Suppressor macrophage treated with lipopolysaccharide for 1 hour (primary cell): ENCODE measurements at regions not wholly inside any gene's neighbourhood (a gene's known extent, or its start where the extent isn't known, plus 50 kb on each side); places are given as distances from the start of the nearest gene placed in this dataset.

ENCODE experiments used
- DNase-seq, 3 donors: peaks; one replicate each; pipeline ENCODE4 v3.0.0-alpha.2; 2020 to 2022

GRCh38 chr15:77860071-77860691 is 217.3 kb downstream of the TBC1D2B start:
- no peak for DNase-seq

DNA sequence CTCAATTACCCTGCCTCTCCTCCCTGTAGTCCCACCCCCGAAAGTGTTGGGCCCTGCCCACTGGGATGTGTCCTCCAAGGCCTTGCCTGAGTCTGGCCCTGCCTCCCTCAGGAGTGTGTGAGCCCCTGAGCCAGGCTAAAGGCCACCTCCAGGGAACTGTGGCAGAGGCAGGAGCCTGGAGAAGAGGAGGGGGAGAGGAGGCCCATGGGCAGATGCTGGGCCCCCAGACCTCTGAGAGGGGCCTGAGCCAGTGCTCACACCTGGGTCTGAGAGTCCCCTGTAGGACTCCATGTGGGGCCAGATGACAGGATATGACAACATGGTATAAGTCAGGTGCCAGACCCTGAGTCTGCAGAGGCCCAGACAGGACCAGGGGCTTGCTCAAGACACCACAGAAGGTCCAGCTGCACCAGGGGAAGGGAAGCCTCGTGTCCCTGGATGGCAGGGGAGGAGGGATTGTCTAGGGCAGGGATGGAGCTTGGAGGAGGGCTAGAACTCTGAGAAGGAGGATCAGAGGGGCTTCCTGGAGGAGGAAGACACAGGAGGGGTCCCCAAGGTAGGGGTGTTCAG is 217.9 kb downstream of the TBC1D2B start:
- DNase-seq: no peak

GRCh38 chr15:77858792-77859490 is 218.6 kb downstream of the TBC1D2B start:
- DNase-seq: peak; percentile 73 to 84 (median 84)

DNA sequence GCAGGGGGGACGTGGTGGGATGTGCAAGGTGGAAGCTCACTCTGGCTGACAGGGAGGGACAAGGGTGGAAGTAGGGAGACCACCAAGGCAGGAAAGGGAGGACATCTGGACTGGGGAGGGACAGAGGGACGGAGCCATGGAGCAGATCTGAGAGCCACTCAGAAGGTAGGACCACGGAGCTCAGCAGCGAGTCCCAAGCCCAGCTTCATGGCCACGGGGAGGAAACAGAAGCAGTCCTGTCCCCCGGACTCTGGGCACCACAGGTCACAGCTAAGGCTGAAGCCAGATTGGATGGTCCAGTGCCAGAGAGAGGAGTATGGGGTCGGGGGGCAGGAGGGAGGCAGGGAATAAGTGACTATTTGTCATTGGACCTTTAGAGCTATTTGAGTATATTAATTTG is 220.1 kb downstream of the TBC1D2B start:
- no peak for DNase-seq

- no peak for DNase-seq
Measured at GRCh38 chr15:77856705-77857346, 220.7 kb downstream of the TBC1D2B start.

- no peak for DNase-seq
Measured at GRCh38 chr15:77855871-77856270, 221.6 kb downstream of the TBC1D2B start.

DNA sequence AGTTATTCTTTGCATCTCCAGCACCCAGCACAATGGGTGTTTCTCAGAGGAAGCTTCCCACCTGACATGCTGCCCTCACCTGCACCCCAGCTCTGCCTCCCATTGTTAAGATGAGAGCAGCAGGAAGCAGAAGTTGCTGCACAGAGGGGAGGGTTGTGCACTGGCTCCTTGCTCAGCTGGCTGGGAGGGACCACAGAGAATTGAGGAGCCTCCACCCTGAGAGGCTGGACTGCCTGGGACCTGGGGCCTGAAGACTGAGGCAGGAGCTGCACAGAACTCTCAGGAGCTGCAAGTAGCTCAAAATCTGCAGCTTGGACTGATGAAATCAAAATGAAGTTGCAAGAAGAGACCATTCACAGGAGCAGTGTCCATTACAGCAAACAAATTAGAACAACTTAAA is 222.3 kb upstream of the LINGO1 start:
- DNase-seq: no peak

DNA sequence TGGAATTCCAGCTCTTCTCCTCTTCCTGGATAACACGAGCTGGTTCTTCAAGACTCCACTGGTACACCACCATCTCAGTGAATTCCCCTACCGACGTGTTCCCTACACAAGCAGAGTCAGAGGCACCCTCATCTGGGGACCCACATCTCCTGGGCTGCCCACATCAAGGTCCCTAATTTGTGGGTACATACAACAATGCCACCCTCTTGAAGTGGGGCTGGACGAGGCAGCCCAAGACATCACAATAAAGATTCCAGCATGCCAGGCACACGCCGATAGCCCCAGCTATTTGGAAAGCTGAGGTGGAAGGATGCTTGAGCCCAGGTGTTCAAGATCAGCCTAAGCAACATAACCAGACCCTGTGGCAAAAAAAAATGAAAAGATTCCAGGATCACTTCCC is 221.2 kb upstream of the LINGO1 start:
- DNase-seq: no peak

GRCh38 chr15:77853008-77853328 is 220.3 kb upstream of the LINGO1 start:
- no peak for DNase-seq

- DNase-seq: no peak
Measured at GRCh38 chr15:77852241-77853007, 219.7 kb upstream of the LINGO1 start.

DNA sequence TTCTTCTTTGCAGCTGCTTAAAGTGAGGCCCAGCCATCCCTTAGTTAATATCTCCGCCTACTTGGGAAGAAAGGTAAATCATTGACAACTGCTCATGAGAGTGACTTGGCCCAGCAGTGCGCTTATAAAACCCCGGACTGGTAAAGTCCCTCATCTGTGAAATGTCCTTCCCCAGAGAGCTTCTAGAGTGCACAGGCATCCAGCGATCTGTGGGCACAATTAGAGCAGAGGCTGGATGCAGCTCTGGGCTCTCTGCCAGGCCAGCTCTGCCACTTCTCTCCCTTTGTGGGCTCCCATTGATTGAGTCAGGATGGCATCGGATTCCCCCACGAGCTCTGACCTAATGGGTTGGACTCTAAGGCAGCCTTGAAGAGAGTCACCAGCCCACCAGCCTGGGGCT is 219.0 kb upstream of the LINGO1 start:
- peak in 1 of 3 donors; percentile 15 for DNase-seq

DNA sequence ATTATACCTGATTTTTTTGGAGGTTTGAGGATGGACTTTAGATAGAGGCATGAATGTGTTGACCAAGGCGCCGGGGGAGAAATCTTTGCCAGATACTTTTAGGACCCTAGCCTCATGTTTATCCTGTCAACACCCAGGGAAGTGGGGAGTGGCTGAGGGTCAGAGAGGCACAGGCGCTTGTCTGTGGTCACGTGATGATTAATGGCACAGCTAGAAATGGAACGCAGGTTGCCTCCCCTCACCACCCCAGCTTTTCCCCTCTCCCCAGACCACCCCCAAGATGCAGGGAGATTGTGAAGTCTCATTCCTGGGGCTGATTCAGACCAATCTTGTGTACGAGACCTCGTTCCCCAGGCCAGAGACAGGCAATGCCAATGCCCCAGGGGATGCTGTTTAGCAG is 218.4 kb upstream of the LINGO1 start:
- DNase-seq: no peak

- DNase-seq: no peak
Measured at GRCh38 chr15:77846986-77847385, 214.3 kb upstream of the LINGO1 start.

DNA sequence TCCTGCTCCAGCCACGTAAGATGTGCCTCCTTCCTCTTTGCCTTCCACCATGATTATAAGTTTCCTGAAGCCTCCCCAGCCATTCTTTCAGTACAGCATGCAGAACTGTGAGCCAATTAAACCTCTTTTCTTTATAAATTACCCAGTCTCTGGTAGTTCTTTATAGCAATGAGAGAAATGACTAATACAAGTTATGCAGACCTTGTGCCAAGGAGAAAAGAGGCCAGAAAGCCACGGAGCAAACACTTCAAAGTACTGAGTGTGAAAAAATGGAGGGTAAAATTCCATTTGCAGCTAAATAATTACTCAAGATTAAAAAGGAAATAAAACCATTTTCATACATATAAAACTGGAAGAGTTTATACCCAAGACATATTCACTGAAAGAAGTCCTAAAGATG is 213.6 kb upstream of the LINGO1 start:
- DNase-seq: no peak

DNA sequence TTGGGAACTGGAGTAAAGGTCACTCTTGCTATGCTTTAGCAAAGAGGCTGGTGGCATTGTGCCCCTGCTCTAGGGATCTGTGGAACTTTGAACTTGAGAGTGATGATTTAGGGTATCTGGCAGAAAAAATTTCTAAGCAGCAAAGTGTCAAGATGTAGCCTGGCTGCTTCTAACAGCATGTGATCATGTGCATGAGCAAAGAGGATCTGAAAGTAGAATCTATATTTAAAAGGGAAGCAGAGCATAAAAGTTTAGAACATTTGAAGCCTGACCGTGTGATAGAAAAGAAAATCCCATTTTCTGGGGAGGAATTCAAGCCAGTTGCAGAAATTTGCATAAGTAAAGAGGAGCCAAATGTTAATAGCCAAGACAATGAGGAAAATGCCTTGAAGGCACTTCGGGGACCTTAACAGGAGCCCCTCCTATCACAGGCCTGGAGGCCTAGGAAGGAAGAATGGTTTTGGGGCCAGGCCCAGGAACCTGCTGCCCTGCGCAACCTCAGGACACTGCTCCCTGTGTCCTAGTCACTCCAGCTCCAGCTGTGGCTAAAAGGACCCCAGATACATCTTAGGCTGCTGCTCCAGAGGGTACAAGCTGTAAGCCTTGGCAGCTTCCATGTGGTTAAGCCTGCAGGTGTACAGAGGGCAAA is 212.2 kb upstream of the LINGO1 start:
- peak in 1 of 3 donors; percentile 25 for DNase-seq

DNA sequence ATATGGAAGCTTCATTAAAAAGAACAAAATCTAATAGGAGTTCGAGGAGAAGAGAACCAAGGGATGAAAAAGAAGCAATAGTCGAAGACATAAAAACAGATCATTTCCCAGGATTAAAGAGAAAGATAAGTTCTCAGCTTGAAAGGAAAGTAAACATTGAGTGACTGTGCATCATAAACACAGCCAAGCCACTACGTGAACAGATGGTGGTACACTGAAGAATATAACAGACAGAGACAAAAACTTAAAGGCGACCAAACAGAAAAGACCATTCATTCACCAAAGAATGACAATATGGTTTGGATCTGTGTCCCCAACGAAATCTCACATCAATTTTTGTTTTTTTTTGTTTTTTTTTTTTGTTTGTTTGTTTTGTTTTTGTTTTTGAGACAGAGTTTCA is 210.8 kb upstream of the LINGO1 start:
- DNase-seq: no peak

- DNase-seq: no peak
Measured at GRCh38 chr15:77840991-77841775, 208.5 kb upstream of the LINGO1 start.

GRCh38 chr15:77839970-77840905 is 207.5 kb upstream of the LINGO1 start:
- DNase-seq: no peak

DNA sequence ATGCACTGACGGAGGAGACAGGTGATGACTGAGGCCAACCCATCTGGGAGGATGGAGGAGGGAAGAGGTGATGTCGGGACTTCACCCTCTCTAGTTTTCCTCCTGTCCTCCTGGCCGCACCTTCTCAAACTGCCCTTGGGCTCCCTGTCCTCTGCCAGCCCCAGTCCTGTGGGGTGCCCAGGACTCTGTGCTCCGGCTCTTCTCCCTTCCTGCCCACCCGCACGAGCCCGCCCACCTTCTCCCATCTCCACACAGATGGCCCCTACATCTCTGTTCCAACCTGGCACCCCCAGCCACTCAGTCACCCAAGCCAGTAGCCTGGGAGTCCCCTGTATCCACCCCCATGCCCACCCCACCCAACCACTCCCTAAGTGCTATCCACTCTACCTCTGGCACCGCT is 206.7 kb upstream of the LINGO1 start:
- DNase-seq: no peak

DNA sequence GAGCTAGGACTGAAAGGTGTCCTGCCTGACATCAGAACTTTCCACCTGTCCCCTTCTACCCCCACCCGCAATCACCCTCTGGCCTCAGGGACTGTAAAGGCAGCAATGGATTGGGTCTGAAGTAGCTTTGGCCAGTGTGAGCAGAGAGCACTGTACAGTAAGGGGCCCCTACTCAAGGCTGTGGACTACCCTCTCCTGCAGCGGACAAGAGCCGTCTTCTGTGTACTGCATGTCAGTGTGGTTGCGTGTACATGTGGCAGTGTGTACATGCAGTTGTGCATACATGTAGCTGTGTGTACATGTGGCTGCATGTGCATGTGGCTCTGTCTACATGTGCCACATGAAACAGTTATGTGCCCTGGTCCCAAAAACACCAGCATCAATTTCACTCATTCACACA is 205.9 kb upstream of the LINGO1 start:
- DNase-seq: no peak

GRCh38 chr15:77838061-77838460 is 205.3 kb upstream of the LINGO1 start:
- DNase-seq: no peak
